ENCODE measurements at regions not wholly inside any gene's neighbourhood (a gene's known extent, or its start where the extent isn't known, plus 50 kb on each side); places are given as distances from the start of the nearest gene placed in this dataset.

DNA sequence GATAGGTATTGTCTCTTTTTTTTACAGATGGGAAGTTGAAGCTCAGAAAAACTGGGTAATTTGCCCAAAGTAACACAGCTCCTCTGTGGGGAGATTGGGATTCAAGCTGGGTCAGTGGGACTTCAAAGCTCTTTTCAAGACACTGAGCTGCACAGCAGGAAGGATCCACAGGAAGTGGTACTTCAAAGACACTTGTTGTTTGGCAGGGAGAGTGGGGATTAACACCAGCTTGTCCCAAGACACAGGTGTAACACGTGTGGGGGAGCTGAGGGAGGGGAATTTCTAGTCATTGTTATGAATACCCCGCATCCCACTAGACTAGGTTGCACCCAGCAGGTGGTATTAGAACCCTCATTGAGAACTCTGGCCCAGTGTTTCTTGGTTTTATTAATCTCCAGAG lies 116.0 kb downstream of the FOXB1 start:
- H3K9me3 ChIP-seq (ENCODE audit: low read depth) = no peaks in the 10 kb centered on the region
- Mint-ChIP-seq H3K27ac (no peak overlapping the region), H3K4me1 (peaks cover 54% of the 10 kb centered on the region), H3K9me3 (no peaks in the 10 kb centered on the region), H3K27me3 (ENCODE audit: insufficient read depth, low read depth) (peaks cover 3% of the 10 kb centered on the region), H3K4me3 (no peak overlapping the region), H3K36me3 (no peaks in the 10 kb centered on the region)
- H3K27me3 ChIP-seq = no peaks in the 10 kb centered on the region
- H2AFZ ChIP-seq (replicated peaks) = no peak overlapping the region
- H3K27ac ChIP-seq = peak overlapping the region; percentile 97
- H3K9ac ChIP-seq = no peak overlapping the region
- TF ChIP-seq EZH2phosphoT487 (IDR thresholded peaks at IDR 0.05) = no peak
- TF ChIP-seq EZH2 (IDR thresholded peaks at IDR 0.05) = no peak
- TF ChIP-seq, protein P1, sequence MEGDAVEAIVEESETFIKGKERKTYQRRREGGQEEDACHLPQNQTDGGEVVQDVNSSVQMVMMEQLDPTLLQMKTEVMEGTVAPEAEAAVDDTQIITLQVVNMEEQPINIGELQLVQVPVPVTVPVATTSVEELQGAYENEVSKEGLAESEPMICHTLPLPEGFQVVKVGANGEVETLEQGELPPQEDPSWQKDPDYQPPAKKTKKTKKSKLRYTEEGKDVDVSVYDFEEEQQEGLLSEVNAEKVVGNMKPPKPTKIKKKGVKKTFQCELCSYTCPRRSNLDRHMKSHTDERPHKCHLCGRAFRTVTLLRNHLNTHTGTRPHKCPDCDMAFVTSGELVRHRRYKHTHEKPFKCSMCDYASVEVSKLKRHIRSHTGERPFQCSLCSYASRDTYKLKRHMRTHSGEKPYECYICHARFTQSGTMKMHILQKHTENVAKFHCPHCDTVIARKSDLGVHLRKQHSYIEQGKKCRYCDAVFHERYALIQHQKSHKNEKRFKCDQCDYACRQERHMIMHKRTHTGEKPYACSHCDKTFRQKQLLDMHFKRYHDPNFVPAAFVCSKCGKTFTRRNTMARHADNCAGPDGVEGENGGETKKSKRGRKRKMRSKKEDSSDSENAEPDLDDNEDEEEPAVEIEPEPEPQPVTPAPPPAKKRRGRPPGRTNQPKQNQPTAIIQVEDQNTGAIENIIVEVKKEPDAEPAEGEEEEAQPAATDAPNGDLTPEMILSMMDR (IDR thresholded peaks at IDR 0.05) = no peak
- no peaks in the 10 kb centered on the region for H4K20me1 ChIP-seq (ENCODE audit: low read depth)
- H3K4me1 ChIP-seq = peaks cover 67% of the 10 kb centered on the region
- peaks cover 64% of the 10 kb centered on the region for H3F3A ChIP-seq (ENCODE audit: low read depth)
- H3K36me3 ChIP-seq = no peaks in the 10 kb centered on the region
- peaks cover 17% of the 10 kb centered on the region for H3K79me2 ChIP-seq (ENCODE audit: low read depth)
- peak overlapping the region; percentile 84 for H3K4me2 ChIP-seq
- peak overlapping the region; percentile 60 for H3K4me3 ChIP-seq
- DNase-seq (ENCODE audit: low spot score) = peak; percentile 62

DNA sequence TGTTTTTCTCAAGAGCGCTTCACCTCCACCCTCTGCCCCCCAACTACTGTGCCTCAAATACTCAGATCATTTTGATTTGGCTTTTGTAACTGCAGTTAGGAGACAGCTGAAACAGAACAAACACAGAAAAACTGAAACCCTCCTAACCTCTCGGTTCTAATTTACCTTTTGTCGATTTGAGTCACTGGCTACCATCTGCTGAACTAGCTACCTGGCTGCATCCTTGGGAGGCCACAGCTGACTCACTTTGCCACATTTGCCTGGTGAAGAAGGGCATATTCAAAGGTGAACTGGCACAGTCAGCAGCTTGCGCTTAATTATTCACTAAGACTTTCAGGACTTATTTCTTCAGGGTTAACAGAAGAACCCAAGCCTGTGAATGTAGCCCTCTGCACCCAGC lies 117.7 kb downstream of the FOXB1 start:
- Mint-ChIP-seq H3K4me1 (peaks cover 44% of the 10 kb centered on the region), H3K27ac (no peak overlapping the region), H3K9me3 (no peaks in the 10 kb centered on the region), H3K36me3 (no peaks in the 10 kb centered on the region), H3K4me3 (no peak overlapping the region), H3K27me3 (ENCODE audit: insufficient read depth, low read depth) (peaks cover 7% of the 10 kb centered on the region)
- Histone ChIP-seq H3K27ac (no peak overlapping the region), H4K20me1 (ENCODE audit: low read depth) (no peaks in the 10 kb centered on the region), H3K36me3 (no peaks in the 10 kb centered on the region), H3K4me1 (peaks cover 55% of the 10 kb centered on the region), H3K9me3 (ENCODE audit: low read depth) (no peaks in the 10 kb centered on the region), H2AFZ (replicated peaks) (no peak overlapping the region), H3F3A (ENCODE audit: low read depth) (peaks cover 52% of the 10 kb centered on the region), H3K27me3 (no peaks in the 10 kb centered on the region), H3K4me3 (no peak overlapping the region), H3K79me2 (ENCODE audit: low read depth) (peaks cover 8% of the 10 kb centered on the region), H3K4me2 (no peak overlapping the region), H3K9ac (no peak overlapping the region)
- DNase-seq (ENCODE audit: low spot score) = no peak
- TF ChIP-seq, protein P1 (IDR thresholded peaks at IDR 0.05) = no peak
- TF ChIP-seq EZH2 (IDR thresholded peaks at IDR 0.05) = no peak
- no peak for TF ChIP-seq EZH2phosphoT487 (IDR thresholded peaks at IDR 0.05)

DNA sequence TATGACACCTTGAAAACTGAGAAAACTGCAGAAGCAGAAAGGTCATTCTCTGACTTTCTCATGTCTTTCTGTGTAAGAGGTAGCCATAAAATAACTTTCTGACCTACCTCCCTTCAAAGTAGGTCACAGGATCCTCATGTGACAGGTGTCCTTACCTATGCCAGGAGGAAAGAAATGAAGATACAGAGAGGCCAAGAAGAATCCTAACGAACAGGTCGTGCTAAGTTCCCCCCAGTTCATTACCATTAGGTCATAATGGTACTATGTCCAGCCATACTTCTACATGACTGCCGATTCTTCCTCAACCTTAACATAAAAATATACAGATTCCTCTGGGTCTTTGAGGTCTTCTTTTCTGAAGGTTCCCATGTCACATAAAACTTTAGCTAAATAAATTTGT lies 118.6 kb downstream of the FOXB1 start:
- H3K4me3 ChIP-seq = no peak overlapping the region
- no peaks in the 10 kb centered on the region for H3K36me3 ChIP-seq
- H2AFZ ChIP-seq (replicated peaks) = no peak overlapping the region
- H3K27ac ChIP-seq = no peak overlapping the region
- H3K9ac ChIP-seq = no peak overlapping the region
- H3K27me3 Mint-ChIP-seq (ENCODE audit: insufficient read depth, low read depth) = peaks cover 13% of the 10 kb centered on the region
- H3K9me3 ChIP-seq (ENCODE audit: low read depth) = no peaks in the 10 kb centered on the region
- no peak for DNase-seq (ENCODE audit: low spot score)
- no peak overlapping the region for H3K4me2 ChIP-seq
- no peak for TF ChIP-seq EZH2phosphoT487 (IDR thresholded peaks at IDR 0.05)
- TF ChIP-seq, protein P1 (IDR thresholded peaks at IDR 0.05) = no peak
- TF ChIP-seq EZH2 (IDR thresholded peaks at IDR 0.05) = no peak
- H3K4me3 Mint-ChIP-seq = no peak overlapping the region
- no peaks in the 10 kb centered on the region for H3K36me3 Mint-ChIP-seq
- H3K9me3 Mint-ChIP-seq = no peaks in the 10 kb centered on the region
- H3K27me3 ChIP-seq = no peaks in the 10 kb centered on the region
- peaks cover 49% of the 10 kb centered on the region for H3F3A ChIP-seq (ENCODE audit: low read depth)
- H3K4me1 ChIP-seq = peaks cover 53% of the 10 kb centered on the region
- H4K20me1 ChIP-seq (ENCODE audit: low read depth) = no peaks in the 10 kb centered on the region
- no peak overlapping the region for H3K27ac Mint-ChIP-seq
- no peaks in the 10 kb centered on the region for H3K79me2 ChIP-seq (ENCODE audit: low read depth)
- H3K4me1 Mint-ChIP-seq = peaks cover 45% of the 10 kb centered on the region

Data from neural progenitor cell (in vitro differentiated cells).